GM19043 (cell line): ENCODE measurements at regions not wholly inside any gene's neighbourhood (a gene's known extent, or its start where the extent isn't known, plus 50 kb on each side); places are given as distances from the start of the nearest gene placed in this dataset.
"Not testable (repeated sequence)": the region's sequence is repeated elsewhere in the genome, so short reads cannot be mapped to it uniquely, and the experiment has no call there.

Source experiments
- ATAC-seq: cut with Tn5 transposase; IDR thresholded peaks from one replicate; pipeline ENCODE4 v1.9.1; 2021; ENCODE audit warnings: low read depth; ENCODE audit not compliant: unreplicated experiment

- ATAC-seq = no peak
These were observed 425.7 kb upstream of the PPP2R3A start for GRCh38 chr3:135539854-135540253.

GRCh38 chr3:135549928-135550494 is 415.5 kb upstream of the PPP2R3A start:
- no peak for ATAC-seq

DNA sequence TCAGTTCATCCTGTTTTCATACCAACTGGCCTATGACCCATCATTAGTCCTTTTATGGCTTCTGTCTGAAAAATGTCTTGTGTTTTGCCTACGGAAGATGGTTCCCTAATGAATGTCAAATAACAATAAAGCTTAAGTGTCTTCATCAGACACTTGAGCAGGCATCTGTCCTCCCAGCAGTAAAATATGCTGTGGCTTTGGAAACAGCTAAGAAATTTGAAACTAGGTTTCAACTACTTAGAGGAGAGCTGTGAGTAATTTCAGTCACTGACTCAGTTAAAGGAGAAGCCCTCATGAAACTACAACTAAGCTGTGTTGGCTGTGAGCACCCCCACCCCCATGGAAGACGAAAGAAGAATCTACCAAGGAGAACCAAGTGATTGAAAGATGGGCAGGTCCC is 409.4 kb upstream of the PPP2R3A start:
- ATAC-seq = no peak

GRCh38 chr3:135558150-135558783 is 407.3 kb upstream of the PPP2R3A start:
- no peak for ATAC-seq

- ATAC-seq = no peak
These were observed 406.6 kb upstream of the PPP2R3A start for GRCh38 chr3:135558906-135559305.

DNA sequence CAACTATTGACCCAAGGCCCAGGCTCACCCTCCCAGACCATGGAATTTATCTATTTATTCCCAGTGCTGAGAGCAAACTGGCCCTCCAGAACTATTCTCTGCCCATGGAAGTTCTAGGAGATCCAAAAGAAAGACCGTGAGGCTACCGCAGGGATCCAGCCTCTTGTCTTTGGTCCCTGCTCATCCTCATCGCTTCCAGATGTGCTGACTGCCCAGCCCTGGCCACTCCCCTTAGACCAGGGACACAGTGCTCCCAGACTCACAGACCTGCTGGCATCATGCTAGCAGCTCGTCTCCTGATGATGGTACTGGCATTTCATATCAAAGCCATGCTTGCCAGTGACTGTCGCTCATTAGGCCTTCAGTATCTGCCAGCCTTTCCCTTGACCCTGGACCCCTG is 405.7 kb upstream of the PPP2R3A start:
- ATAC-seq = no peak

DNA sequence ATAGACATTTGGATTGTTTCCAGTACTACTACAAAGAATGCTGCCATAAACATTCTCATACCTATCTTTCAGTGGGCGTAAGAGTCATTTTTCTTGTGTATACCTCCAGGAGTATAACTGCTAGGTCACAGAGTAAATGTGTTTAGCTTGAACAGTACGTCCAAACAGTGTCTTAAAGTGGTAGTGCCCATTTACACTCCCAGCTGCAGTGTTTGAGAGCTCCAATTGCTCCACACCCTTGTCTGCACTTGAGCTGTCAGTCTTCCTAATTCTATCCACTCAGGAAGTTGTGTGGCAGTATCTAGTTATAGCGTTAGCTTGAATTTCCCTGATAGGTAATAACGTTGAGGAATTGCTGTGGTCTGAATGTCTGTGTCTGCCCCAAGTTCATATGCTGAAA is 404.7 kb upstream of the PPP2R3A start:
- ATAC-seq = no peak

- ATAC-seq = no peak
These were observed 400.8 kb upstream of the PPP2R3A start for GRCh38 chr3:135564696-135565095.

DNA sequence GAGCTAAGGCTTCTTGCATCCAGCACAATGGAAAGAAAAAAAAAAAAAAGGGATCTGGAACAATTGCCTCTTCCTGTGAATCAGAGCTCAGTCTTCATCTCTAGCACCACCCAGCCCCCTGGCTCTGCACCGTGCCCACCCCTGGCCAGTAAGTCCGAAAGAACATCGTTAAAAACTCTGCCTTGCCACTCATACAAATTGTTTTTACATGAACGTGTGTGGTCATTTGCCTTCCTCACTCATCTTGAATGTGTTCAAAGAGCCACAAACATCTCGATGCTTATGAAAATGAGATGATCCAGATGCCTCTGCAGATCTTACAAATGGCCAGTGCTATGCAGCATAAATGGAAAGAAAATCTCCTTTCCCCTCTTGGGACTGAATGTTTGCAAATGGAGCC is 400.0 kb upstream of the PPP2R3A start:
- no peak for ATAC-seq

DNA sequence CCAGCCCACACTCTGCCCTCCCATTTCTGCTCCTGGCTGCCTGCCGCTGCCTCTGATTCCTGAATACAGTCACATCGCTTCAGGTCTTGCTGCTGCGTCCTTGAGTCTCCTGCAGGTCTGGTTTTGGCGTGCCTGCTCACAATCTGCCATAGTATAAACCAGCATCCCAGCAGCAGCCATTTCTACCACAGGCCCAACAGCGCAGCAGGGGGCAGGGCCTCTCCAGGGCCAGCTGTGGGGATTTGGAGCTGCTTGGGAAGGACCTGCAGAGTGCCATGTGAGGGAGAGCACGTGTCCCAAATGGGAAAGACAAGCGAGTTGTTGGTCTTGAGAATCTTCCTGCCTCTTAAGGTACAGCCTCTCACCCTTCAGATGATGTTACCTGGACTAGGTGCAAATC is 398.3 kb upstream of the PPP2R3A start:
- no peak for ATAC-seq

DNA sequence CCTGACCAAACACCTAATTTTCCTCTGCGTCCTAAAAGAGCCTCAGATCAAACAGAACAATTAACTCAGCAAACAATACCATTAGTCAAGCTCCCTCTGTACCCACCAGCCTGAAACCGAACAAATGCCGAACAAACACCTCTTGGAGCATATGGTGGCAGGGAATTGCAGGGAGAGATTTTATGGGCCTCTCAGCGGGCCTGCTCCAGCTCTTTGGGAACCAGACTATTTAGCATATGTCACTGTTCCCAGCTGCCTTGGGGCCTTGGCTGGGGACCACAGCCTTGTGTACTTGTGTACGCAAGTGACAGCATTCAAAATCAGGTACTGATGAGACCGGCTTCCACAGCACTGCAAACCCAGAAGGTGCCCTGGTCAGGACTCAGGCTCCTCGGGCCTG is 388.8 kb upstream of the PPP2R3A start:
- ATAC-seq = no peak

GRCh38 chr3:135581806-135582205 is 383.7 kb upstream of the PPP2R3A start:
- no peak for ATAC-seq

DNA sequence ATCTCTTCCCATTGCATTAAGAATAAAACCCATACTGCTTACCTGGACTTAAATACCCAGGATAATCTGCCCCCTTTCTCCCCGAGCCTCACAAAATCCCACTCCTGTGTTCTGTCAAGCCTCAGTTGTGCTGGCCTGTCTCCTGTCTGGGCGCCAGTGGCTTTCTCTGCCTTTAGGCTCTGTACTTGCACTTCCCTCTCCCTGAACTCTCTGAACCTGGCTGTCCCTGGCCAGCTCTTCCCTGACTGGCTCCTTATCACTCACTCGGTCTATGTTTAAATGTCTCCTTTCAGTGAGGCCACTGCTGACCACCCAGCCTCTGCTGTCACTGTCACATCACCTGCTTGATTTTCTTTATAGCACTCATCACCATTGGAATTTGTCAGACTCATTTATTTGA is 382.7 kb upstream of the PPP2R3A start:
- ATAC-seq = no peak

- no peak for ATAC-seq
These were observed 369.0 kb upstream of the PPP2R3A start for GRCh38 chr3:135596563-135596962.

- no peak for ATAC-seq
These were observed 367.7 kb upstream of the PPP2R3A start for GRCh38 chr3:135597855-135598254.

- ATAC-seq = no peak
These were observed 366.9 kb upstream of the PPP2R3A start for GRCh38 chr3:135598597-135598996.

GRCh38 chr3:135604512-135604911 is 361.0 kb upstream of the PPP2R3A start:
- not testable (repeated sequence) for ATAC-seq

- no peak for ATAC-seq
These were observed 347.4 kb upstream of the PPP2R3A start for GRCh38 chr3:135618123-135618522.

DNA sequence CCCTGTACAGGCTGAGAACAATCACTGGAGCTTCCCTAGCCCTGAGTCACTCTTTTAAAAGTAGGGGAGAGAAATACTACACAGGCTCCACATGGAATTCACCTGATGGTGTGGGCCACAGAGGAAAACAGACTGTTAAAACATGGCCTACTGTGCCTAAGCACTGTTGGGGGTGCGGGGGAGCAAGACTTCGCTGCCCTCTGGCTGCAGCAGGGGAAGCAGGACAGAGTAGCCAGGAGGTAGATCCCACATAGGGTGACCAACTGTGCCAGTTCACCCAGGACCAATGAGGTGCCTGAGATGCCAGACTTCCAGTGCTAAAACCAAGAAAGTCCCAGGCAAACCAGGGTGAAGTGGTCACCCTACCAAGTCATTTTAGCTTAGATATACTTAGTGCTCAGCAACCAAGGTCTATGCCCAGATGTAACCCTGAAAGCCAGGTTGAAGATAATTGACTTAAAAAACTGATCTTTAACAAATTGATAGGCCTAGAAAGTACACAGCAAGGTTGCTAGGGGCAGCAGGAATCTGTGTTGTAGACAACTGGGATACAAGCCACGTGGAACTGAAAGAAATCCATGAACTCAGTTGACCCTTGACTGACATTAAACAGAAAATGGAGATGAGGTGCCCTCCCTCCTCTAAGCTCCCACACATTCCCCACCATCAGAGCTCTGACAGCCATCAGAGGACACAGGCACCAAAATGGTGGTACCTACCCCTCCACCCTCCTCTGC is 344.2 kb upstream of the PPP2R3A start:
- no peak for ATAC-seq

- ATAC-seq = no peak
These were observed 343.3 kb upstream of the PPP2R3A start for GRCh38 chr3:135622215-135622614.

DNA sequence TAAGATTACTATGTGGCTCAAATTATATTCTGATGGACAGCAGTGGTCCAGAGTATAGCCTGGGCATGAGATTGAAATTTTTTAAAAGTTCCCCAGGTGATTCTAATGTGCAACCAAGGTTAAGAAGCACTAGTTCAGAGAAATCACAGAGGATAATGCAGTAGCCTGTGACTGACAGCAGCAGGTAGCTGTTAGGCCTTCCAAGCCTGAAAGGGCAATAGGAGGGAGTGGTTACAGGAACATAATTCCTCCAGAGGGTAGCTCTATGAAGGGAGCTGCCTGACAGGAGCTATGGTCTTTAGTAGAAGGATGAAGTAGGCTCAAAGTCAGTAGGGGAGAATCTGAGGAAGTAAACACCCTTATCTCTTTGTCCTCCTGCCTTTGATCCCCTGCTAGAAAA is 342.9 kb upstream of the PPP2R3A start:
- no peak for ATAC-seq

DNA sequence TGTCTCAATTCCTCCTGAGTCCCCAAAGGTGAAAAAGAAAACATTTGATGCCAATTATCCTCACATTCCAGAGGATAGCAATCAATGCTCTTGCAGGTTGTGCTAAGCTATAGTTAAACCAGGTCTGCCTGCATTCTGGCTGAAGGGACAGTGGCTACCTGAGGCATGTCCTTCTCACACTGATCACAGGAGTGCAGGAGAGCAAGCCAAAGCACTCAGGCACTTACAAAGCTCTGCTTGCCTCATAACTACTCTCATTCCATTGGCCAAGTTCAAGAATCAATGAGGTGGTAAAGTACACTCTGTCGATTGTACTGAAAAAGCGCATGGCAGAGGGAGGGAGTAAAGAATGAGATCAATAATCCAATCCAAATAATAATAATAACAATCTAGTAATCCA is 342.0 kb upstream of the PPP2R3A start:
- no peak for ATAC-seq
